SIG-M5 (cell line): ENCODE measurements at regions not wholly inside any gene's neighbourhood (a gene's known extent, or its start where the extent isn't known, plus 50 kb on each side); places are given as distances from the start of the nearest gene placed in this dataset.

Experiments used
- DNase-seq: peaks from one replicate; lab custom pipeline; 2025; lab: John Stamatoyannopoulos, UW

- DNase-seq, result no peak
These were observed 625.4 kb downstream of the NTRK3 start for GRCh38 chr15:87631093-87631492.

GRCh38 chr15:87628311-87628710 lies 628.2 kb downstream of the NTRK3 start:
- no peak for DNase-seq

- no peak for DNase-seq
These were observed 629.7 kb downstream of the NTRK3 start for GRCh38 chr15:87626860-87627259.

- DNase-seq, result no peak
These were observed 632.7 kb downstream of the NTRK3 start for GRCh38 chr15:87623832-87624231.

GRCh38 chr15:87620393-87620792 lies 636.1 kb downstream of the NTRK3 start:
- no peak for DNase-seq

- DNase-seq, result no peak
These were observed 637.2 kb downstream of the NTRK3 start for GRCh38 chr15:87619161-87619960.

- DNase-seq, result no peak
These were observed 638.3 kb downstream of the NTRK3 start for GRCh38 chr15:87618203-87618725.

- no peak for DNase-seq
These were observed 641.8 kb downstream of the NTRK3 start for GRCh38 chr15:87614704-87615103.

GRCh38 chr15:87610366-87610765 lies 646.2 kb downstream of the NTRK3 start:
- no peak for DNase-seq

- no peak for DNase-seq
These were observed 646.6 kb downstream of the NTRK3 start for GRCh38 chr15:87609894-87610293.

- DNase-seq, result no peak
These were observed 647.1 kb downstream of the NTRK3 start for GRCh38 chr15:87609474-87609873.

- no peak for DNase-seq
These were observed 648.1 kb downstream of the NTRK3 start for GRCh38 chr15:87608238-87609028.

GRCh38 chr15:87606971-87607370 lies 649.6 kb downstream of the NTRK3 start:
- no peak for DNase-seq

GRCh38 chr15:87604857-87605446 lies 651.6 kb downstream of the NTRK3 start:
- no peak for DNase-seq

- DNase-seq, result no peak
These were observed 654.2 kb downstream of the NTRK3 start for GRCh38 chr15:87602371-87602770.

GRCh38 chr15:87599616-87600015 lies 656.9 kb downstream of the NTRK3 start:
- DNase-seq, result no peak

- DNase-seq, result no peak
These were observed 659.0 kb downstream of the NTRK3 start for GRCh38 chr15:87597346-87598052.

- DNase-seq, result no peak
These were observed 665.0 kb downstream of the NTRK3 start for GRCh38 chr15:87591582-87591981.

GRCh38 chr15:87591042-87591441 lies 665.5 kb downstream of the NTRK3 start:
- no peak for DNase-seq

GRCh38 chr15:87589134-87589533 lies 667.4 kb downstream of the NTRK3 start:
- DNase-seq, result no peak

- no peak for DNase-seq
These were observed 674.4 kb downstream of the NTRK3 start for GRCh38 chr15:87582169-87582568.

GRCh38 chr15:87579537-87579936 lies 677.0 kb downstream of the NTRK3 start:
- no peak for DNase-seq
